Body of pancreas (tissue), 4 donors: ENCODE measurements at regions not wholly inside any gene's neighbourhood (a gene's known extent, or its start where the extent isn't known, plus 50 kb on each side); places are given as distances from the start of the nearest gene placed in this dataset.

Source experiments
- POLR2A ChIP-seq, 3 donors: fragments of 450-650 bp; IDR thresholded peaks; one replicate each; pipeline ENCODE4 v1.6.1; 2016; ENCODE audit warnings: antibody characterized with exemption in 3 of 3, mild to moderate bottlenecking in 2 of 3
- TF ChIP-seq, protein P1 (sequence below), 7 experiments: fragments of 450-650 bp in 4 of 7; fragments of 200-600 bp in 3 of 7; sonication (generic) in 3 of 7; IDR thresholded peaks; one replicate each; pipeline ENCODE4 v1.5.1; 2016 to 2019; ENCODE audit warnings: antibody characterized with exemption in 7 of 7

DNA sequence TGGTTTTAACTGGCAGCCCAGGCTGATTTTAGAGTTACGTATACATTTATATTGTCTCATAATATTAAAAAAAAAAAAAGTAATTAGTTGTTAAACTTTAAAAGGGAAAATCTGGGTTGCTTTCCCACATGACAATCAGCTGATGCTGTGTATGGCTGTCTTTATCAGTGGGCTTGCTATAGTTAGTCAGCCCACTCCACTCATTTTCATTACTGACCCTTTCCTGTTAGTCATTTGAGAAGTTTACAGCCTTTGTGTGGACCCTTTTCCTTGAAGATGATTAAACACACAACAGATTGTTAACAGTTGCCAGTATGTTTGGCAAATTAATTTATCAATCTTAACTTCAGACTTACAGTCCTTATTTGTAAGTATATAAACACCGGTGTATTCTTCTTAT lies 164.5 kb upstream of the AGR3 start:
- TF ChIP-seq, protein P1, sequence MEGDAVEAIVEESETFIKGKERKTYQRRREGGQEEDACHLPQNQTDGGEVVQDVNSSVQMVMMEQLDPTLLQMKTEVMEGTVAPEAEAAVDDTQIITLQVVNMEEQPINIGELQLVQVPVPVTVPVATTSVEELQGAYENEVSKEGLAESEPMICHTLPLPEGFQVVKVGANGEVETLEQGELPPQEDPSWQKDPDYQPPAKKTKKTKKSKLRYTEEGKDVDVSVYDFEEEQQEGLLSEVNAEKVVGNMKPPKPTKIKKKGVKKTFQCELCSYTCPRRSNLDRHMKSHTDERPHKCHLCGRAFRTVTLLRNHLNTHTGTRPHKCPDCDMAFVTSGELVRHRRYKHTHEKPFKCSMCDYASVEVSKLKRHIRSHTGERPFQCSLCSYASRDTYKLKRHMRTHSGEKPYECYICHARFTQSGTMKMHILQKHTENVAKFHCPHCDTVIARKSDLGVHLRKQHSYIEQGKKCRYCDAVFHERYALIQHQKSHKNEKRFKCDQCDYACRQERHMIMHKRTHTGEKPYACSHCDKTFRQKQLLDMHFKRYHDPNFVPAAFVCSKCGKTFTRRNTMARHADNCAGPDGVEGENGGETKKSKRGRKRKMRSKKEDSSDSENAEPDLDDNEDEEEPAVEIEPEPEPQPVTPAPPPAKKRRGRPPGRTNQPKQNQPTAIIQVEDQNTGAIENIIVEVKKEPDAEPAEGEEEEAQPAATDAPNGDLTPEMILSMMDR (IDR thresholded peaks at IDR 0.05): no peak
- TF ChIP-seq POLR2A (IDR thresholded peaks at IDR 0.05): no peak
